Non-pigmented ciliary epithelial cell (primary cell): ENCODE measurements at regions not wholly inside any gene's neighbourhood (a gene's known extent, or its start where the extent isn't known, plus 50 kb on each side); places are given as distances from the start of the nearest gene placed in this dataset.
"Not testable (repeated sequence)": the region's sequence is repeated elsewhere in the genome, so short reads cannot be mapped to it uniquely, and the experiment has no call there.

ENCODE experiments used
- DNase-seq: peaks from one replicate; pipeline ENCODE4 v3.0.0-alpha.2; 2010; ENCODE audit warnings: low read depth

GRCh38 chr21:22174746-22175145 is 1176.5 kb downstream of the NCAM2 start:
- DNase-seq = peak; percentile 3

GRCh38 chr21:22189278-22189677 is 1191.1 kb downstream of the NCAM2 start:
- DNase-seq = no peak

GRCh38 chr21:22191581-22191980 is 1193.4 kb downstream of the NCAM2 start:
- DNase-seq = no peak

GRCh38 chr21:22192766-22193165 is 1194.6 kb downstream of the NCAM2 start:
- peak; percentile 4 for DNase-seq

- not testable (repeated sequence) for DNase-seq
Measured at GRCh38 chr21:22194986-22195385, 1196.8 kb downstream of the NCAM2 start.

- DNase-seq = no peak
Measured at GRCh38 chr21:22200378-22201092, 1202.3 kb downstream of the NCAM2 start.

- no peak for DNase-seq
Measured at GRCh38 chr21:22201126-22201525, 1202.9 kb downstream of the NCAM2 start.

- no peak for DNase-seq
Measured at GRCh38 chr21:22201669-22202068, 1203.5 kb downstream of the NCAM2 start.

- no peak for DNase-seq
Measured at GRCh38 chr21:22209304-22209700, 1211.1 kb downstream of the NCAM2 start.

GRCh38 chr21:22211943-22212342 is 1213.7 kb downstream of the NCAM2 start:
- no peak for DNase-seq

GRCh38 chr21:22223385-22223784 is 1225.2 kb downstream of the NCAM2 start:
- DNase-seq = peak; percentile 24

- no peak for DNase-seq
Measured at GRCh38 chr21:22224261-22224660, 1226.1 kb downstream of the NCAM2 start.

- DNase-seq = no peak
Measured at GRCh38 chr21:22225299-22225698, 1227.1 kb downstream of the NCAM2 start.

- DNase-seq = no peak
Measured at GRCh38 chr21:22231013-22231412, 1232.8 kb downstream of the NCAM2 start.

- DNase-seq = no peak
Measured at GRCh38 chr21:22235866-22236590, 1237.8 kb downstream of the NCAM2 start.

GRCh38 chr21:22244516-22244915 is 1246.3 kb downstream of the NCAM2 start:
- DNase-seq = no peak

- DNase-seq = no peak
Measured at GRCh38 chr21:22250355-22250754, 1252.1 kb downstream of the NCAM2 start.

GRCh38 chr21:22253761-22254160 is 1255.6 kb downstream of the NCAM2 start:
- DNase-seq = no peak

- no peak for DNase-seq
Measured at GRCh38 chr21:22258821-22259220, 1260.6 kb downstream of the NCAM2 start.

- no peak for DNase-seq
Measured at GRCh38 chr21:22260274-22260673, 1262.1 kb downstream of the NCAM2 start.

- no peak for DNase-seq
Measured at GRCh38 chr21:22263890-22264289, 1265.7 kb downstream of the NCAM2 start.

GRCh38 chr21:22277341-22277740 is 1279.1 kb downstream of the NCAM2 start:
- DNase-seq = no peak

- no peak for DNase-seq
Measured at GRCh38 chr21:22278366-22278765, 1280.2 kb downstream of the NCAM2 start.

- DNase-seq = no peak
Measured at GRCh38 chr21:22280851-22281250, 1282.6 kb downstream of the NCAM2 start.
